ENCODE measurements at regions not wholly inside any gene's neighbourhood (a gene's known extent, or its start where the extent isn't known, plus 50 kb on each side); places are given as distances from the start of the nearest gene placed in this dataset.

GRCh38 chr4:67375291-67375690 lies 170.0 kb downstream of the CENPC start:
- H3K9me3 Mint-ChIP-seq, result peaks cover 2% of the 10 kb centered on the region
- no peaks in the 10 kb centered on the region for H3K4me1 Mint-ChIP-seq (ENCODE audit: low read depth)
- H3K4me3 Mint-ChIP-seq, result no peak overlapping the region
- H3K27me3 Mint-ChIP-seq (ENCODE audit: low read depth), result peaks cover 5% of the 10 kb centered on the region
- CTCF ChIA-PET, result interaction anchor here (0.7 to 0.9 kb wide), 2 partner anchors 17 to 1508 kb away, joined by 3 to 5 read pairs; no protein-coding TSS in a partner anchor
- intact Hi-C loops (cut with micrococcal nuclease), result no loop called here
- no peaks in the 10 kb centered on the region for H3K36me3 Mint-ChIP-seq (ENCODE audit: low read depth)
- no peak for DNase-seq
- no peak overlapping the region for H3K27ac Mint-ChIP-seq

GRCh38 chr4:67371615-67372014 lies 173.7 kb downstream of the CENPC start:
- intact Hi-C loops (cut with micrococcal nuclease), result no loop called here
- H3K27me3 Mint-ChIP-seq (ENCODE audit: low read depth), result peaks cover under 1% of the 10 kb centered on the region
- no peaks in the 10 kb centered on the region for H3K36me3 Mint-ChIP-seq (ENCODE audit: low read depth)
- DNase-seq, result no peak
- H3K4me3 Mint-ChIP-seq, result no peak overlapping the region
- H3K27ac Mint-ChIP-seq, result no peak overlapping the region
- H3K9me3 Mint-ChIP-seq, result no peaks in the 10 kb centered on the region
- CTCF ChIA-PET, result interaction anchor here (0.7 kb wide), 1 partner anchor 321 kb away, joined by 3 read pairs; no protein-coding TSS in a partner anchor
- no peaks in the 10 kb centered on the region for H3K4me1 Mint-ChIP-seq (ENCODE audit: low read depth)

DNA sequence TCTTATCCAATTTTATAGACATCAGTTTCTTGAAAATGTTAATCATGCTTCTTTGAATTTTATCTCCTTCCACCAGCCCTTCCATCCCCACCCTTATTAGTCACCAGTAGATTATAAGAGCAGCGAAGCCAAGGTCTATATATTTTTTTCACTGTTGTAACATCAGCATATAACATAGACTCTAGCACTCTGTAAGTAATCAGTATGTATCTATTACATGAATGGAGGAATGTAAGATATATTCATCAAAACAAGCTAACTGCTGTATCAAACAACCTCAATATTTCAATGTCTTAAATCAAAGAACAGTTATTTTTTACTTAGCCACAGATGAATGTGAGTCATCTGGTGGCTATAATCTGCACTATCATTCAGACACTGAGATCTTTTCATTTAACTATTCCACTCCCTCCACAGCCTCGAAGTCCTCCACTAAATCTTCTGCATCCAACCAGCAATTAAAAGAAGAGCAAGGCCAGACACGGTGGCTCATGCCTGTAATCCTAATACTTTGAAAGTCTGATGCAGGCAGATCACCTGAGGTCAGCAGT lies 178.9 kb downstream of the CENPC start:
- Mint-ChIP-seq H3K4me3 (no peak overlapping the region), H3K4me1 (ENCODE audit: low read depth) (no peaks in the 10 kb centered on the region), H3K27ac (no peak overlapping the region), H3K9me3 (peaks cover 6% of the 10 kb centered on the region), H3K36me3 (ENCODE audit: low read depth) (no peaks in the 10 kb centered on the region), H3K27me3 (ENCODE audit: low read depth) (peaks cover 5% of the 10 kb centered on the region)
- CTCF ChIA-PET, result no interaction called here
- no peak for DNase-seq
- intact Hi-C loops (cut with micrococcal nuclease), result no loop called here

DNA sequence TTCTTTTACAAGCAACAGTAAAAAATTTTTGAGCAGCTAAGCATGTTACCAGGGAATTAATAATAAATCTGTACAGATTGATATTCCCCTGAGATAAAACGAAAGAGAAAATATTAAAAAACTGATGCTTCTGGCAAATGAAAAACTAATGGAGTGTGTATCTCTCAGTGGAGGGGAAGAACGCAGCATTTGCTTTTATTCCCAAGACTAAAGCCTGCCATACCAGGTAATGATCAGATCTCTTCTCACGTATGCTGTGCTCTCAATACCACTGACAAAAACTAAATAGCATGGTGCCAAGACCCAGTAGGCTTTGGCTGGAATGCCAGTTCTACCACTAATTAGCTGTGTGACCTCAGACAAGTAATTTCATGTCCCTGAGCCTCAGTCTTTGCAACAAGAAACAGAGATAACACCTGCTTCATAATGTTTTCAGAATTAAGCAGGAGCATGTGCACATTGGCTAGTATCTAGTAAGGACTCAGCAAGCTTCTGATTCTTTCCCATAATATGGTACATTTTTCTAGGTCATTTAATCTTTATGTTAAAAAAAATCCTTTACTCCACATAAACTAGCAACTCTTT lies 179.6 kb downstream of the CENPC start:
- no peak for DNase-seq
- Mint-ChIP-seq H3K4me3 (no peak overlapping the region), H3K36me3 (ENCODE audit: low read depth) (peaks cover 1% of the 10 kb centered on the region), H3K9me3 (peaks cover 9% of the 10 kb centered on the region), H3K27ac (no peak overlapping the region), H3K4me1 (ENCODE audit: low read depth) (no peaks in the 10 kb centered on the region), H3K27me3 (ENCODE audit: low read depth) (peaks cover 5% of the 10 kb centered on the region)
- CTCF ChIA-PET, result no interaction called here
- intact Hi-C loops (cut with micrococcal nuclease), result no loop called here

GRCh38 chr4:67355806-67356205 lies 189.5 kb downstream of the CENPC start:
- intact Hi-C loops (cut with micrococcal nuclease), result no loop called here
- Mint-ChIP-seq H3K27ac (no peak overlapping the region), H3K4me3 (no peak overlapping the region), H3K9me3 (peaks cover 1% of the 10 kb centered on the region), H3K36me3 (ENCODE audit: low read depth) (peaks cover under 1% of the 10 kb centered on the region), H3K4me1 (ENCODE audit: low read depth) (no peaks in the 10 kb centered on the region), H3K27me3 (ENCODE audit: low read depth) (peaks cover 7% of the 10 kb centered on the region)
- CTCF ChIA-PET, result no interaction called here
- DNase-seq, result no peak

- Mint-ChIP-seq H3K4me3 (no peak overlapping the region), H3K36me3 (ENCODE audit: low read depth) (no peaks in the 10 kb centered on the region), H3K9me3 (no peaks in the 10 kb centered on the region), H3K27me3 (ENCODE audit: low read depth) (peaks cover 13% of the 10 kb centered on the region), H3K27ac (no peak overlapping the region), H3K4me1 (ENCODE audit: low read depth) (no peaks in the 10 kb centered on the region)
- intact Hi-C loops (cut with micrococcal nuclease), result no loop called here
- DNase-seq, result no peak
- CTCF ChIA-PET, result no interaction called here
Measured at GRCh38 chr4:67346654-67347053, 198.6 kb downstream of the CENPC start.

DNA sequence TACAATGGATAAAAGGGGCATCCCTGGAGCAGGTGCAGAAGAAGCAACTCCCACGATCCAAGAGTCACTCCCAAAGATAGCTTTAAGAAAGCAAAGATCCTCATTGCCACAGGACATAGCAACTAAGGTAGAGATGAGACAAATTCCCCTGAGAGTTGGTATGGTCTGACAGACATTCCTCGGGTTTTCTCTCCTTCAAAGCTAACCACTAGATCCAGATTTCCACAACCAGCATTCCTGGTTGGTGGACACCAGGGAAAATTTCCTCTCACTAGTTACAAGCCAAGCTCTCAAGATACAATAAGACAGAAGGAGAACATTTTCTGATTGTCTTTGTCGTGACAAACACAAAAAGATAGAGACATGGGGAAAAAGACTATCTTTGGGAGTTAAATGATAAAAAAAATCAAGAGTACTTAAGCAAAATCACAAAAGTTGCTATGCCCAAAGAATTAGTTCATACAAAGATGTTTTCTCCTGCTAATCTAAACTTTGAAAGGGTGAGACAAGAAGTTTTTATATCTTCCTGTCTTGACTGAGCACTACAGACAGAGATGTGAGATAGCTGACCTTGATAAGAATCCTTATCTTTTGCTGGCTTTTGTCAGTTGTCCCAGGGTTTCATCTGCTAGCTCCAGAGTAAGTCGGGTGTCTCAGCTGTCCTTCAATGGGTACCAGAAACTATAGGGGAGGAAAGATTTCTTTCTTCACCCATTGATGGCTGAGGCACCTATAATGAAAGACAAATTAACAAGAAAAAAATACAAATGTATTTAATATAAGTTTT lies 200.5 kb downstream of the CENPC start:
- CTCF ChIA-PET, result no interaction called here
- intact Hi-C loops (cut with micrococcal nuclease), result no loop called here
- Mint-ChIP-seq H3K4me3 (no peak overlapping the region), H3K27ac (no peak overlapping the region), H3K27me3 (ENCODE audit: low read depth) (peaks cover 10% of the 10 kb centered on the region), H3K4me1 (ENCODE audit: low read depth) (no peaks in the 10 kb centered on the region), H3K36me3 (ENCODE audit: low read depth) (no peaks in the 10 kb centered on the region), H3K9me3 (no peaks in the 10 kb centered on the region)
- no peak for DNase-seq

GRCh38 chr4:67343199-67343598 lies 202.1 kb downstream of the CENPC start:
- DNase-seq, result no peak
- Mint-ChIP-seq H3K27me3 (ENCODE audit: low read depth) (peaks cover 10% of the 10 kb centered on the region), H3K4me1 (ENCODE audit: low read depth) (no peaks in the 10 kb centered on the region), H3K4me3 (no peak overlapping the region), H3K27ac (no peak overlapping the region), H3K36me3 (ENCODE audit: low read depth) (no peaks in the 10 kb centered on the region), H3K9me3 (no peaks in the 10 kb centered on the region)
- intact Hi-C loops (cut with micrococcal nuclease), result no loop called here
- CTCF ChIA-PET, result no interaction called here

DNA sequence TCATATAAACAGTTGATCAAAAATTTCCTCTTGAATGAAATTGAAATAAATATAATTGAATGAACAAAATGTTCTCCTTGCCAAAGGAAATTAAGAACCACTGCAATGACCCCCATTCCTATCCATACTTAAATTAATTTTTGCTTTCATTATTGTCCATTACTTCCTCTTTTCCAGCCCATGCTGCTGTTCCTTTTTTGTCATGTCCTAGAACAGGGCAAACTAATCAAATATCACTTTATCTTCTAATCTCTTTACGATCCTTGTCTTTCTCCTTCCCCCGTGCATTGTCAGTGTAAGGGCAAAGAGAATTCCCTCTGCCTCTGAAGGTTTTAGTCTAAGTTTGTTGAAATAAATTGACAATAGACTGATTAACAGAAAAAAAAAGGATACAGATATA lies 203.0 kb downstream of the CENPC start:
- Mint-ChIP-seq H3K4me3 (no peak overlapping the region), H3K27ac (no peak overlapping the region), H3K9me3 (no peaks in the 10 kb centered on the region), H3K27me3 (ENCODE audit: low read depth) (peaks cover 10% of the 10 kb centered on the region), H3K4me1 (ENCODE audit: low read depth) (no peaks in the 10 kb centered on the region), H3K36me3 (ENCODE audit: low read depth) (no peaks in the 10 kb centered on the region)
- no peak for DNase-seq
- intact Hi-C loops (cut with micrococcal nuclease), result no loop called here
- CTCF ChIA-PET, result no interaction called here

GRCh38 chr4:67333664-67334063 lies 211.6 kb downstream of the CENPC start:
- Mint-ChIP-seq H3K36me3 (ENCODE audit: low read depth) (no peaks in the 10 kb centered on the region), H3K4me3 (no peak overlapping the region), H3K4me1 (ENCODE audit: low read depth) (no peaks in the 10 kb centered on the region), H3K27me3 (ENCODE audit: low read depth) (peaks cover 16% of the 10 kb centered on the region), H3K27ac (no peak overlapping the region), H3K9me3 (no peaks in the 10 kb centered on the region)
- intact Hi-C loops (cut with micrococcal nuclease), result no loop called here
- DNase-seq, result no peak
- CTCF ChIA-PET, result no interaction called here

GRCh38 chr4:67332627-67333026 lies 212.7 kb downstream of the CENPC start:
- no peaks in the 10 kb centered on the region for H3K36me3 Mint-ChIP-seq (ENCODE audit: low read depth)
- CTCF ChIA-PET, result no interaction called here
- H3K27me3 Mint-ChIP-seq (ENCODE audit: low read depth), result peaks cover 21% of the 10 kb centered on the region
- H3K4me1 Mint-ChIP-seq (ENCODE audit: low read depth), result no peaks in the 10 kb centered on the region
- H3K4me3 Mint-ChIP-seq, result no peak overlapping the region
- intact Hi-C loops (cut with micrococcal nuclease), result no loop called here
- H3K9me3 Mint-ChIP-seq, result no peaks in the 10 kb centered on the region
- DNase-seq, result no peak
- no peak overlapping the region for H3K27ac Mint-ChIP-seq

GRCh38 chr4:67328393-67328792 lies 216.9 kb downstream of the CENPC start:
- no peak overlapping the region for H3K27ac Mint-ChIP-seq
- intact Hi-C loops (cut with micrococcal nuclease), result no loop called here
- no peaks in the 10 kb centered on the region for H3K9me3 Mint-ChIP-seq
- CTCF ChIA-PET, result interaction anchor here (1.2 to 2.9 kb wide), 2 partner anchors 11 to 241 kb away, joined by 4 to 17 read pairs; no protein-coding TSS in a partner anchor
- peaks cover 17% of the 10 kb centered on the region for H3K27me3 Mint-ChIP-seq (ENCODE audit: low read depth)
- no peaks in the 10 kb centered on the region for H3K4me1 Mint-ChIP-seq (ENCODE audit: low read depth)
- no peak overlapping the region for H3K4me3 Mint-ChIP-seq
- no peaks in the 10 kb centered on the region for H3K36me3 Mint-ChIP-seq (ENCODE audit: low read depth)
- no peak for DNase-seq

- Mint-ChIP-seq H3K27me3 (ENCODE audit: low read depth) (peaks cover 17% of the 10 kb centered on the region), H3K9me3 (no peaks in the 10 kb centered on the region), H3K4me3 (no peak overlapping the region)
Measured at GRCh38 chr4:67328018-67328278, 217.4 kb downstream of the CENPC start.

More at GRCh38 chr4:67328018-67328278, 217.4 kb downstream of the CENPC start:
- intact Hi-C loops (cut with micrococcal nuclease), result no loop called here
- DNase-seq, result no peak
- Mint-ChIP-seq H3K36me3 (ENCODE audit: low read depth) (no peaks in the 10 kb centered on the region), H3K4me1 (ENCODE audit: low read depth) (no peaks in the 10 kb centered on the region), H3K27ac (no peak overlapping the region)
- CTCF ChIA-PET, result interaction anchor here (0.6 to 2.9 kb wide), 6 partner anchors 11 to 959 kb away, joined by 3 to 17 read pairs (median 4); no protein-coding TSS in a partner anchor
